IPS-18c (cell line): ENCODE measurements at regions not wholly inside any gene's neighbourhood (a gene's known extent, or its start where the extent isn't known, plus 50 kb on each side); places are given as distances from the start of the nearest gene placed in this dataset.
"Not testable (repeated sequence)": the region's sequence is repeated elsewhere in the genome, so short reads cannot be mapped to it uniquely, and the experiment has no call there.

Experiments used
- H3K4me3 ChIP-seq: 2 replicates; pipeline ENCODE4 v1.7.0; 2013; ENCODE audit warnings: low read depth, mild to moderate bottlenecking, low read length, moderate library complexity; ENCODE audit not compliant: insufficient read depth
- H3K9me3 ChIP-seq: one replicate; pipeline ENCODE4 v1.6.1; 2013; ENCODE audit warnings: mild to moderate bottlenecking, low read length, moderate library complexity; ENCODE audit not compliant: control insufficient read depth, insufficient read depth

DNA sequence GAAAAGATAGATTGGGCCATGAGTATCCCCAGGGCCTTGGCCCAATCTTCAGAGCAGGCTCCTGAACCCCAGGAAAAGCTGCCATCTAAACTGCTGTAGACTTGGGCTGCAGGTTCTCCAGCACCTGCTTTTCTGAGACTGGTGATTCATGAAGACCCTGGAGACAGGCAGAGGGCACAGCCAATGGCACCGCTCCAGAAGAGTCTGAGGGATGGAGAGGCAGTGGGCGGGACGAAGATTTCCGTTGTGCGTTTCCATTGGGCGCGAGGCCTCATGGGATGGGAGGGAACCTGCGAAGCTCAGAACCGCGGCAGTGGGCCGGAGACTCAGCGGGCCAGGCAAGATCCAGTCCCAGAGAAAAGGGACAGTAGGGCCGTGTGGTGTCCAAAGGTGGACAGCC is 375.1 kb downstream of the IPO8 start:
- H3K9me3 ChIP-seq: peaks cover 3% of the 10 kb centered on the region

DNA sequence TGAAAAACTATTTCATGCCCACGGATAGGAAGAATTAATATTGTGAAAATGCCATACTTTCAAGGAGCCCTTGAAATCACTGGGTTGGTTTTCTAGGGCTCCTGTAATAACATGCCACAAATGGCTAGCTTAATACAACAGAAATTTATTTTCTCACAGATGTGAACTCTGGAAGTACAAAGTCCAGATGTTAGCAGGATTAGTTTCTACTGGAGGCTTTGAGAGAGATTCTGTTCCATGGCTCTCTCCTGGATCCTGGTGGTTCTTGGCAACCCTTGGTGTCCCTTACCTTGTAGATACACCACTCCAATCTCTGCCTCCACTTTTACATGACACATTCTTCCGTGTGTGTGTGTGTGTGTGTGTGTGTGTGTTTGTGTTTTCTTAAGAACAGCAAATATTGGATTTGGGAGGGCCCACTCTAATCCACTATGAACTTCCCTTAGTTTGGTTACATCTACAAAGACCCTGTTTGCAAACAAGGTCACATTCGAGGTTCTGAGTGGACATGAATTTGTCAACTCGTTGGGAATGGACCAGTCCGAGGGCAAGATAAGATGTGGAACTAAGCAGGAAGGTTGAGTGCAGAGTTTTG is 381.1 kb downstream of the IPO8 start:
- Histone ChIP-seq H3K9me3 (no peaks in the 10 kb centered on the region), H3K4me3 (no peak overlapping the region)

More for the DNA sequence above, 375.1 kb downstream of the IPO8 start:
- H3K4me3 ChIP-seq: no peak overlapping the region

DNA sequence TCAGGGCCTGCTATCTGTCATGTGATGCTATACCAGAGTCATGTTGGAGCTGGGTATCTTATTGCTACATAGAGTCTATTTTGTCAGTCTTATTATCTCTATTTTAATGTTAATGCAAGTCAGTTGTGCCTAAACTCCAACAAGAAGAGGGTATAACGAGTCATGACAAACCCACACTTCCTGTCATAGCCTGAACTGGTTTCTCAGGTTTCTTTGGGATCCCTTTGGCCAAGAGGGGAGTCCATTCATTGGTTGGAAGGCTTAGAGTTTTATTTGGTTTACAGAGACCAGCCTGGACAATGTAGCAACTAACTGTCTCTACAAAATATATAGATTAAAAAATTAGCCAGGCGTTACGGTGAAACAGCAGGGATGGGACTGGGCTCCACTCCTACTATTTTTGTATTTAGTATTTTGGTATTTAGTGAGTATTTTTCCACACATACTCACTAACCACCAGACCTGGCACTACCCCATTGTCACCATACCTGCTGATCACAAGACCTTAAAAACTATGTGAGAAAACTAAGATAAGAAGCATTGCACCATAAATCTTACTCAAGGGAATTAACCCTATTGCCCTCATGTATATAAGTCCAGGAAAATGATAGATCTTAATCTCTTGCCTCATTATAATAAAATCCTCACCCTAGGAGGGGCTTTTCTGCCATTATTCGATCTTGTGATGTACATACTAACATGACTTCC is 387.5 kb downstream of the IPO8 start:
- H3K9me3 ChIP-seq: no peaks in the 10 kb centered on the region

DNA sequence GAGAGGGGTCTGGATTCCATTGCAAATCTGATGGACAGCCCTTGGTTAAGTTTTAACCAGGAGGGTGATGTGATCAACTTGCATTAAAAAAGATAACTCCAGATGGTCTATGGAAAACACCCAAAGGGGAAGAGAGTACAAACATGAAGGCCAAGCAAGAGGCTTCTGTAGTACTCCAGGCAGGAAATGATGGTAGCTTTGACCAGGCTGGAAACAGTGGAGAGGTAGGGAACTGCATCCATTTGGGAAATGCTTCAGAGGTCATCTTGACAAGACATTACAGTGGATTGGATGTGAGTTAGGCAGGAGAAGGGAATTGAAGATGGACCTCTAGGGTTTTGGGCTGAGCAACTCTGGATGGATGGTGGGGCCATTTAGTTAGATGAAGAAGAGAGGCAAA is 391.1 kb downstream of the IPO8 start:
- Histone ChIP-seq H3K9me3 (no peaks in the 10 kb centered on the region), H3K4me3 (no peak overlapping the region)

More for the DNA sequence above, 387.5 kb downstream of the IPO8 start:
- no peak overlapping the region for H3K4me3 ChIP-seq

DNA sequence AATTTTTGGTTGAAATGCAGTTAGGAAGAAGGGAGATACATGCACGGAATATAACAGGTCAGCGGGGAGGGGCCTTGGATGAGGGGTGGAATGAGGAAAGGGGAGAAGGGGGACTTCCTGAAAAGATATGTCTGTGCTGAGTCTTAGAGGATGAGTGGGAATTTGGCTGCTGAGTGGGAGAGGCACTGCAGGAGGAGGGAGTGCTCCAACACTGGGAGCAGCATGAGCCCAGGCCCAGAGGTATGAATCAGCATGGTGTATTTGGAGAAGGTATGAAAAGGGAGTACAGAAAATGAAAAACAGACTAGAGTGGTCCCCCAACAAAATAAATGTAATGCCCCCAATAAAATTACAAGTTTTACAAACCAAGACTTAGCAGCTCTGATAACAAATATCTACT is 394.4 kb downstream of the IPO8 start:
- Histone ChIP-seq H3K9me3 (no peaks in the 10 kb centered on the region), H3K4me3 (no peak overlapping the region)

DNA sequence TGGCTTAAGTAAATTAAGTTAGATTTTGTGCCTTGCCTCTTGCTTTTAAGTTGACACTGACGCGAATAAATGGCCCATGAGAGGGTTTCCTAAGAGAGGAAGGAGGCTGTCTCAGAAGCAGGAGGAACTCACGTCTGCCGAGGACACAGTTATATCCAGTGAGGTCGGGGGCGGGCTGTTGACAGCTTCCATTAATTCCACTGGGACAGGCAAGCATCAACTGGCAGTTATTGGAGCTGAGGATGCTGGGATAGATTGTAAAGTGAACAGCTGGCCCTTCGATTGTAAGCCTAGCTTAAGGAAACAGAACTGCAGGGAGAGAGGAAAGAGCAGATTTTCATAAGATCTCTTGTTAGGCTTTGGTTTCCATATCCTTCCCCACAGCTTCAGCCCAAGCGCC is 399.2 kb downstream of the IPO8 start:
- no peaks in the 10 kb centered on the region for H3K9me3 ChIP-seq
- H3K4me3 ChIP-seq: no peak overlapping the region

DNA sequence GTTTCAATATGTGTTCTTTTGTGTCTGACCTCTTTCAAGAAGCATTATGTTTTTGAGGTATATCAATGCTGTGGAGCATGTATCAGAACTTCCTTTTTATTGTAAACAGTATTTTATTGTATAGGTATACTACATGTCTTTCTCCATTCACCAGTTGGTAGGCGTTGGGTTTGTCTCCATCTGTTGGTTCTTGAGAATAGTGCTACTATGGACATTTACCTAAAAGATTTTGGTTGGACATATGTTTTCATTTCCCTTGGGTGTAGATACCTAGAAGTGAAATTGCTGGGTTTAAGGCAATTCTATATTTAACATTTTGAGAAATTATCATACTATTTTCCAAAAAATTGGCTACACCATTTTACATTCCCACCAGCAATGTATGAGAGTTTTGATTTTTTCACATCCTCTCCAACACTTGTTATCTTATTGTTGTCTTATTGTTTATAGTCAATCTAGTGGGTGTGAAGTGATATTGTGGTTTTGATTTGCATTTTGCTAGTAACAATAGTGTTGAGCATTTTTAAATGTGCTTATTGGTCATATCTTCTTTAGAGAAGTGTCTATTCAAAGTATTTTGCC is 409.2 kb downstream of the IPO8 start:
- no peaks in the 10 kb centered on the region for H3K9me3 ChIP-seq

DNA sequence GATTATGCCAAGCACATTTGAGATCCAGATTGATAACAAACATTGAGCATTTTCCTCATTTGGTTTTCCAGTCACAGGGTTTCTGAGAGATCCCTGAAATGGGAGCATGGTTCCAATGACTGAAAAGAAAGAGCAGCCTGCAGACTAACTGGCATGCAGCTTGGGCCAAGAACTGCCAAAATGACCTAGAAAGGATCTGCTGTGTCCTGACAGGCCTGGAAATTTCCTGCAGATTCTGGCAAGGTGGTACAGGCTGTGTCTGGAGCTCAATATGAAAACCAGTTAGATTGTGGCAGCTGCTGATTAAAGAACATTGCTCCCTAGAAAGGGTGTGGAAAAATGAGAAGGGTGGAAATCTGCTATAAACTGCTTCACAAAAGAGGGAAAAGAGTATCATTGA is 417.3 kb downstream of the IPO8 start:
- H3K9me3 ChIP-seq: peaks cover 4% of the 10 kb centered on the region
- H3K4me3 ChIP-seq: no peak overlapping the region

More for the DNA sequence above, 409.2 kb downstream of the IPO8 start:
- no peak overlapping the region for H3K4me3 ChIP-seq

DNA sequence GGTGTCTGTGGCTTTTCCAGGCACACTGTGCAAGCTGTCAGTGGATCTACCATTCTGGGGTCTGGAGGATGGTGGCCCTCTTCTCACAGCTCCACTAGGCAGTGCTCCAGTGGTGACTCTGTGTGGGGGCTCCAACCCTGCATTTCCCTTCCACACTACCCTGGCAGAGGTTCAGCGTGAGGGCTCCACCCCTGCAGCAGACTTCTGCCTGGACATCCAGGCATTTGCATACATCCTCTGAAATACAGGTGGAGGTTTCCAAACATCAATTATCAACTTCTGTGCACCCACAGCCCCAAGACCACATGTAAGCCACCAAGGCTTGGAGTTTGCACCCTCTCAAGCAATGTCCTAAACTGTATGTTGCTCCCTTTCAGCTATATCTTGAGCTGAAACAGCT is 423.2 kb downstream of the IPO8 start:
- H3K9me3 ChIP-seq, H3K4me3 ChIP-seq: not testable (repeated sequence)

DNA sequence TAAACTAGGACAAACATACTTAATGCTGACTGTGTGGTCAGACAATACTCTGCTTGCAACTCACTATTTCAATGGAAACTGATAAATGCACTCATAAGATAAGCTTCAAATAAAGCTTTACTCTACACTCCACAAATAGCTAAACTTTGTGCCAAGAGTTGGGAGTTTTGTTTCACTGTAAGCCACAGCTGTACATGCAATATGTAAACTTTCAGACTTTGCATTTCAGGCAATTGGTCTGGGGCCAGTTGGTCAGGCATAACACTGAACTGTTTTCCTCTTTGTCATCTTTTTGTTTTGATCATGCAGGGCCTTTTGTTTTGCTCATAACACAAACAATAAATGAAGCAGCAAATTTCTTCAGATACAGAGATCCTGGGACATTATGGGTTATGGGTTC is 426.2 kb downstream of the IPO8 start:
- Histone ChIP-seq H3K9me3 (peaks cover 2% of the 10 kb centered on the region), H3K4me3 (no peak overlapping the region)

DNA sequence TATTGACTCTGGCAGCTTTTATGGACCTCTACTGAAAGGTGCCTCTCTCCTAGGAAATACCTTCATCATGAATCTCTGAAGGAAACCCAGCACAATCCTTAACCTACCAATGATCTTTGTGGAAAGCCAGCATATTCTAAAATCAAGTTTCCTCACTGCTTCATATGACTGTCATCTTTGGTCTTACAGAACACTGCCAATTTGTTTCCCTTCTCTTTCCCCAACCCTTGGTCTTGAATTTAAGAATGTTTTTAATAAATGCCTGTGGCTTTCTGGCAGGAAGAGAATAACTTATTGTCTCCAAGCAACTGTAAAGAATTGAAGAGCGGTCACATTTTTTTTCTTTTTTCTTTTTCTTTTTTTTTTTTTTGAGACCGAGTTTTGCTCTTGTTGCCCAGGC is 427.6 kb downstream of the IPO8 start:
- Histone ChIP-seq H3K4me3 (no peak overlapping the region), H3K9me3 (peaks cover 2% of the 10 kb centered on the region)

DNA sequence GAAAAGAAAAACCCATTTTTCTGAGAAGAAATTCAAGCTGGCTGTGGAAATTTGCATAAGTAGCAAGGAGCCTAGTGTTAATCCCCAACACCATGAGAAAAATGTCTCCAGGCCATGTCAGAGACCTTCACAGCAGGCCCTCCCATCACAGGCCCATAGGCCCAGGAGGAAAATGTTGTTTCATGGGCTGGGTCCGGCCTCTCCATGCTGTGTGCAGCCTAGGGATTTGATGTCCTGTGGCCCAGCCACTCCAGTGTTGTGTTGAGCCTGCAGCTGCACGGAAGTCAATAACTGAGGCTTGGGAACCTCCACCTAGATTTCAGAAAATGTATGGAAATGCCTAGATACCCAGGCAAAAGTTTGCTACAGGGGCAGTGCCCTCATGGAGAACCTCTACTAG is 432.2 kb downstream of the IPO8 start:
- H3K9me3 ChIP-seq: no peaks in the 10 kb centered on the region

DNA sequence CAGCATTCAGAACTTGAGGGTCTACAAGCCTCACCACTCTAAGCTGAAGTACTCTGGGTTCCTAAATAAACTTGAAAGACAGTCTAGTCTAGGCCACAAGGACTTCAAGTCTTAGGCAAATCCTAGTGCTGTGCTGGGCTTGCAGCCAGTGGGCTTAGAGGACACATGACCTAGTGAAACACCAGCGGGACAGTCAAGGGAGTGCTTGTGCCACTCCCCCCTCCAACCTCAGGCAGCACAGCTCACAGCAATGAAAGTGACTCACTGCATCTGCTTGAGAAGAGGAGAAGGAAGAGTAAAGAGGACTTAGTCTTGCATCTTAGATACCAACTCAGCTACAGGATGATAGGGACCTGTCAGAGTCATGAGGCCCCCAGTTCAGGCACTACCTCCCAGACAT is 438.1 kb downstream of the IPO8 start:
- Histone ChIP-seq H3K9me3 (no peaks in the 10 kb centered on the region), H3K4me3 (no peak overlapping the region)

More for the DNA sequence above, 432.2 kb downstream of the IPO8 start:
- no peak overlapping the region for H3K4me3 ChIP-seq

DNA sequence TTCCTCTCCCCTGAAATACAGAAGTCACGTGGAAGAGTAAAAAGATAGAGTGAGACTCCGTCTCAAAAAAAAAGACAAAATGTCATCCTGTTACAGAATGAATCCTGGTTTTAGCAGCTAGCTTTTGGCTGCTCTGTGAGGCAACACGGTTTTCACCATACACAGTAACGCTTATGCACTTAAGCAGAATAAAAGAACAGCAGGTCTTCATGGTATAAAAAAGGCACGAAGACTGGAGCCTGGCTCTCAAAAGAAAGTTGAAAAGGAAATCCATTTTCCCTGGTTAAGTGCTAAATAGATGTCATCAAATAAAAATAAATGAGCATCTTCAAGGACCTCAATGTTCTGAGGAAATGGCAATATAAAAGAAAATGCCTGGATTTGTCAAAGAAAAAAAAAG is 444.1 kb downstream of the IPO8 start:
- Histone ChIP-seq H3K9me3 (no peaks in the 10 kb centered on the region), H3K4me3 (no peak overlapping the region)

DNA sequence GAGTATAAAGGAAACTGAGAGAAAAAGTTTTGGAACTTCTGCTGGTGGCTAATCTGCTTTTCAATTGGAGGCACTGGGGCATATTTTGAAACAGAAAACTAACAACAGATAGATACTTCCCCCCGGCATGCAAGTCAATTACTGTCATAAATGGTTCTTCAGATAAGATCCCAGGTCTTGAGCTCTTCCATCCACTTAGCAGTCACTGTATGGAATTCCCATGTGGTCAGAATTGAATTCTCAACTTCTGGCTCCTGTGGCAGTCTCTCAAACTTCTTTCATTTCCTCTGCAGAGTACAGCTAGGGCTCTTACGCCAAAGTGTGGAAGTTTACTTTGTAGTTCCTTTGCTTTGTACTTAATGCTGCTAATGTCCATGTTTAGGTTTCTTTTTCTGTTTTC is 452.2 kb downstream of the IPO8 start:
- H3K9me3 ChIP-seq: no peaks in the 10 kb centered on the region
- no peak overlapping the region for H3K4me3 ChIP-seq

DNA sequence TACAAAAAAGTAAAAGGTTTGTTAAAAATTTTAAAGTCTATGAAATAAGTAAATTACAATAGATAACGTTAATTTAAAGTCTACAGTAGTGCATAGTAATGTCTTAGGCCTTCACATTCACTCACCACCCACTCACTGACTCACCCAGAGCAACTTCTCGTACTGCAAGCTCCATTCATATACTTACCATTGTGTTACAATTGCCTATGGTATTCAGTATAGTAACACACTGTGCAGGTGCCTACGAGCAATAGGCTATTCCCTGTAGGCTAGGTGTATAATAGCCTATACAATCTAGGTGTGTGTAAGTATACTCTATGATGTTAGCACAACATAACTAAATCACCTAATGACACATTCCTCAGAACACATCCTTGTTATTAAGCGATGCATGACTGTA is 435.3 kb upstream of the TMTC1 start:
- H3K9me3 ChIP-seq: no peaks in the 10 kb centered on the region
- no peak overlapping the region for H3K4me3 ChIP-seq

DNA sequence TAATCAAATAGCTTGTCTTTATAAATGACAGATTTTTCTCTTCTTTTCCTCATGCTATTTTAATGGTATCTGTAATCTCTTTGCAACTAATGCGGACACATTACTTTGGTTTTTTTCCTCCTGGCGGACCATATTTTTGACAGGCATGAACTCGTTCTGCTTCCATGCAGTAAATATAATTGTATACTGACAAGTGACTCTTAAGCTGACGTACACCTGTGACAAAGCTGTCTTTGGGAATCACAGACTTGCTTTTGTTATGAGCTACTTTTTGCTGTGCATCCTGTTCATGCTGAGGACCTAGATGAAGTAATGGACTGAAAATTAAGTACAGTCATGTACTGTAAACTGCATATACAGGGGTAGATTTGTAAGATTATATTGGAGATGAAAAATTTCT is 434.3 kb upstream of the TMTC1 start:
- Histone ChIP-seq H3K9me3 (no peaks in the 10 kb centered on the region), H3K4me3 (no peak overlapping the region)

DNA sequence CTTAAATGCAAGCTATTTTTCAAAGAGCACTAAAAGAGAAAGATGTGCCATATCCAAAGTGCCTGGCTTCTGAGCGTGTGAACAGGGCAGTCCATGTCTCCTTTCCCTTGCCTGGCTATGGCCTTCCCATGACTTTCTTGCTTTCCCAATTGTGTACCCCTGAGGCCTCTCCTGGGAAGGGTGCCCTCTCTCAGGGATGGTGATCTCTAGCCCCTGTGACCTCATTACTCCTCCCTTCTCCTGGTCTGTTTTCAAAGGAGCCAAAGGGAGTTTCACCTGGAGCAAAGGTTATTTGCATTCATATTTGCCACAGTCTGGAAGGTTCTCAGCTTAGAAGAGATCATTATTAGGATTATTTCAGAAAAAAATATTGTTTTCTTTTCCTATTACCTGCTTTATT is 429.4 kb upstream of the TMTC1 start:
- no peak overlapping the region for H3K4me3 ChIP-seq

More for the DNA sequence above, 429.4 kb upstream of the TMTC1 start:
- peaks cover 2% of the 10 kb centered on the region for H3K9me3 ChIP-seq
